ENCODE measurements at regions not wholly inside any gene's neighbourhood (a gene's known extent, or its start where the extent isn't known, plus 50 kb on each side); places are given as distances from the start of the nearest gene placed in this dataset.

DNA sequence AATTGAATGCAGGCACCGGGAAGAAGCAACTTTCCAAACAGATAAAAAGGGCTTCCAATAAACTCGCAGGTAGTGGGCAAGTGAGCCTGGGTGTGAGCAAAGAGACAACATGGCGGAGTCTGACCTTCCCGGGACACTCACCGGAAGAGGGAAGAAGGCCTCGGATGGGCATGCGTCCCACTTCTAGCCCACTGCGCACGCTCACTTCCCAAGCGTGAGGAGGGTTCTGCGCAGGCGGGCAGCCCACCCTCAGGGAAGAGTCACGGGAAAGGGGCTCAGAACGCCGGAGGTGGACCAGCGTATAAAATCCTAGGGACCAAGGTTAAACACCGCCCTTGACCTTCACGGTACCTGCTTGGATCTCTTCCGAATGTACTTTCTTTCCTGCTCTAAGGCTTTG lies 95.5 kb upstream of the AFDN start (continued):
- TF ChIP-seq EZH2phosphoT487 (IDR thresholded peaks at IDR 0.05; ENCODE audit: unreplicated experiment) (no peak), POLR2AphosphoS5 (IDR thresholded peaks at IDR 0.05; ENCODE audit: low read depth) (no peak)
- TF ChIP-seq, protein P1, sequence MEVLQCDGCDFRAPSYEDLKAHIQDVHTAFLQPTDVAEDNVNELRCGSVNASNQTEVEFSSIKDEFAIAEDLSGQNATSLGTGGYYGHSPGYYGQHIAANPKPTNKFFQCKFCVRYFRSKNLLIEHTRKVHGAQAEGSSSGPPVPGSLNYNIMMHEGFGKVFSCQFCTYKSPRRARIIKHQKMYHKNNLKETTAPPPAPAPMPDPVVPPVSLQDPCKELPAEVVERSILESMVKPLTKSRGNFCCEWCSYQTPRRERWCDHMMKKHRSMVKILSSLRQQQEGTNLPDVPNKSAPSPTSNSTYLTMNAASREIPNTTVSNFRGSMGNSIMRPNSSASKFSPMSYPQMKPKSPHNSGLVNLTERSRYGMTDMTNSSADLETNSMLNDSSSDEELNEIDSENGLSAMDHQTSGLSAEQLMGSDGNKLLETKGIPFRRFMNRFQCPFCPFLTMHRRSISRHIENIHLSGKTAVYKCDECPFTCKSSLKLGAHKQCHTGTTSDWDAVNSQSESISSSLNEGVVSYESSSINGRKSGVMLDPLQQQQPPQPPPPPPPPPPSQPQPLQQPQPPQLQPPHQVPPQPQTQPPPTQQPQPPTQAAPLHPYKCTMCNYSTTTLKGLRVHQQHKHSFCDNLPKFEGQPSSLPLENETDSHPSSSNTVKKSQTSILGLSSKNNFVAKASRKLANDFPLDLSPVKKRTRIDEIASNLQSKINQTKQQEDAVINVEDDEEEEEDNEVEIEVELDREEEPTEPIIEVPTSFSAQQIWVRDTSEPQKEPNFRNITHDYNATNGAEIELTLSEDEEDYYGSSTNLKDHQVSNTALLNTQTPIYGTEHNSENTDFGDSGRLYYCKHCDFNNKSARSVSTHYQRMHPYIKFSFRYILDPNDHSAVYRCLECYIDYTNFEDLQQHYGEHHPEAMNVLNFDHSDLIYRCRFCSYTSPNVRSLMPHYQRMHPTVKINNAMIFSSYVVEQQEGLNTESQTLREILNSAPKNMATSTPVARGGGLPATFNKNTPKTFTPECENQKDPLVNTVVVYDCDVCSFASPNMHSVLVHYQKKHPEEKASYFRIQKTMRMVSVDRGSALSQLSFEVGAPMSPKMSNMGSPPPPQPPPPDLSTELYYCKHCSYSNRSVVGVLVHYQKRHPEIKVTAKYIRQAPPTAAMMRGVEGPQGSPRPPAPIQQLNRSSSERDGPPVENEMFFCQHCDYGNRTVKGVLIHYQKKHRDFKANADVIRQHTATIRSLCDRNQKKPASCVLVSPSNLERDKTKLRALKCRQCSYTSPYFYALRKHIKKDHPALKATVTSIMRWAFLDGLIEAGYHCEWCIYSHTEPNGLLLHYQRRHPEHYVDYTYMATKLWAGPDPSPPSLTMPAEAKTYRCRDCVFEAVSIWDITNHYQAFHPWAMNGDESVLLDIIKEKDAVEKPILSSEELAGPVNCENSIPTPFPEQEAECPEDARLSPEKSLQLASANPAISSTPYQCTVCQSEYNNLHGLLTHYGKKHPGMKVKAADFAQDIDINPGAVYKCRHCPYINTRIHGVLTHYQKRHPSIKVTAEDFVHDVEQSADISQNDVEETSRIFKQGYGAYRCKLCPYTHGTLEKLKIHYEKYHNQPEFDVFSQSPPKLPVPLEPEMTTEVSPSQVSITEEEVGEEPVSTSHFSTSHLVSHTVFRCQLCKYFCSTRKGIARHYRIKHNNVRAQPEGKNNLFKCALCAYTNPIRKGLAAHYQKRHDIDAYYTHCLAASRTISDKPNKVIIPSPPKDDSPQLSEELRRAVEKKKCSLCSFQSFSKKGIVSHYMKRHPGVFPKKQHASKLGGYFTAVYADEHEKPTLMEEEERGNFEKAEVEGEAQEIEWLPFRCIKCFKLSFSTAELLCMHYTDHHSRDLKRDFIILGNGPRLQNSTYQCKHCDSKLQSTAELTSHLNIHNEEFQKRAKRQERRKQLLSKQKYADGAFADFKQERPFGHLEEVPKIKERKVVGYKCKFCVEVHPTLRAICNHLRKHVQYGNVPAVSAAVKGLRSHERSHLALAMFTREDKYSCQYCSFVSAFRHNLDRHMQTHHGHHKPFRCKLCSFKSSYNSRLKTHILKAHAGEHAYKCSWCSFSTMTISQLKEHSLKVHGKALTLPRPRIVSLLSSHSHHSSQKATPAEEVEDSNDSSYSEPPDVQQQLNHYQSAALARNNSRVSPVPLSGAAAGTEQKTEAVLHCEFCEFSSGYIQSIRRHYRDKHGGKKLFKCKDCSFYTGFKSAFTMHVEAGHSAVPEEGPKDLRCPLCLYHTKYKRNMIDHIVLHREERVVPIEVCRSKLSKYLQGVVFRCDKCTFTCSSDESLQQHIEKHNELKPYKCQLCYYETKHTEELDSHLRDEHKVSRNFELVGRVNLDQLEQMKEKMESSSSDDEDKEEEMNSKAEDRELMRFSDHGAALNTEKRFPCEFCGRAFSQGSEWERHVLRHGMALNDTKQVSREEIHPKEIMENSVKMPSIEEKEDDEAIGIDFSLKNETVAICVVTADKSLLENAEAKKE (CRISPR knock-in tag; IDR thresholded peaks at IDR 0.05) = no peak

DNA sequence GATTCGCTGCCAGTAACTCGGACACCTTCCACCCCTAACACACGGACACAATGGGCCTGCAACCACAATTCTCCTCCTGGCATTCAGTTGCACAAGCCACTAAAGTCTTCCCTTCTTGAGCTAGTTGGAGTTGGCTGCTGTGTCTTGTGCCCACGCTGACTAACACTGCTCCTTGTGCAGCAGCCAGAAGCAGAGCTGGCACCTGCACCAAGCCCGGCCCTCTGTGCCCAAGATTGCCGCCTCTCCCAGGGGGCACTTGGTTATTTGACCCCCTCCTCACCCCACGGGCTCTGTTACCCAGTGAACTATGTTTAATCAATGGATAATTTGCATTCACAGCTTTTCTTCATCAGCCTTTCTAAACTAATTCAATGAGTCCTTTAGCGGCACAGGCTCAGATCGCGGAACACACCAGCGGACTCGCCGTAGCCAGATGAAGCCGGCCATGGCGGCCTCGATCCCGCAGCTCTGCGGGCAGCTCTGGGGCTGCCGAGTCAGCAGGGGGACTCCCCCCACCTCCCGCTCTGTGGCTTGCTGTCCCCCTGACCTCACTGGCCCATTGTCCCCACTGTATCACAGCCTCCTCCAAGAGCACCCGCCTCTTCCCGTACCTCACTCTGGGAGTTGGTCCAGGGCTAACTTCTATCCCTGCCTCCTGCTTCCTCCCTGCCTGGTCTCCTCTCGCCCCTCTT lies 94.8 kb upstream of the AFDN start:
- H2AFZ ChIP-seq = no peak overlapping the region
- no peak overlapping the region for H3K4me3 Mint-ChIP-seq
- no peak overlapping the region for H3K27ac ChIP-seq (ENCODE audit: low read depth)
- H3K9me2 ChIP-seq (ENCODE audit: insufficient read depth) = no peaks in the 10 kb centered on the region
- H4K20me1 ChIP-seq (replicated peaks; ENCODE audit: insufficient read depth) = no peaks in the 10 kb centered on the region
- H3F3A ChIP-seq (replicated peaks; ENCODE audit: low read depth) = no peaks in the 10 kb centered on the region
- H3K36me3 ChIP-seq (ENCODE audit: insufficient read depth) = no peaks in the 10 kb centered on the region
- no peak for ATAC-seq
- H3K4me3 ChIP-seq = no peak overlapping the region
- DNase-seq (ENCODE audit: low spot score) = no peak
- H3K9me3 Mint-ChIP-seq = peaks cover 3% of the 10 kb centered on the region; the same call in 1 of the 3 replicates
- H3K4me2 ChIP-seq = no peak overlapping the region
- H3K4me1 ChIP-seq (ENCODE audit: insufficient read depth) = no peaks in the 10 kb centered on the region
- no peaks in the 10 kb centered on the region; the same call in 2 of the 3 replicates for H3K36me3 Mint-ChIP-seq (ENCODE audit: low read depth)
- peaks cover 5% of the 10 kb centered on the region for H3K4me1 Mint-ChIP-seq
- no peak overlapping the region for H3K27ac Mint-ChIP-seq
- H3K27me3 ChIP-seq (ENCODE audit: insufficient read depth) = no peaks in the 10 kb centered on the region
- TF ChIP-seq, protein P2, sequence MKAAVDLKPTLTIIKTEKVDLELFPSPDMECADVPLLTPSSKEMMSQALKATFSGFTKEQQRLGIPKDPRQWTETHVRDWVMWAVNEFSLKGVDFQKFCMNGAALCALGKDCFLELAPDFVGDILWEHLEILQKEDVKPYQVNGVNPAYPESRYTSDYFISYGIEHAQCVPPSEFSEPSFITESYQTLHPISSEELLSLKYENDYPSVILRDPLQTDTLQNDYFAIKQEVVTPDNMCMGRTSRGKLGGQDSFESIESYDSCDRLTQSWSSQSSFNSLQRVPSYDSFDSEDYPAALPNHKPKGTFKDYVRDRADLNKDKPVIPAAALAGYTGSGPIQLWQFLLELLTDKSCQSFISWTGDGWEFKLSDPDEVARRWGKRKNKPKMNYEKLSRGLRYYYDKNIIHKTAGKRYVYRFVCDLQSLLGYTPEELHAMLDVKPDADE (IDR thresholded peaks at IDR 0.05) = no peak
- H3K79me2 ChIP-seq (replicated peaks; ENCODE audit: insufficient read depth) = no peaks in the 10 kb centered on the region
- peaks cover 4% of the 10 kb centered on the region for H3K27me3 Mint-ChIP-seq (ENCODE audit: insufficient read depth, low read depth, poor library complexity)
